Neuronal stem cell (in vitro differentiated cells): ENCODE measurements at regions not wholly inside any gene's neighbourhood (a gene's known extent, or its start where the extent isn't known, plus 50 kb on each side); places are given as distances from the start of the nearest gene placed in this dataset.

Experiments used
- DNase-seq: peaks from one replicate; pipeline ENCODE4 v3.0.0-alpha.2; 2013; ENCODE audit warnings: low spot score
- H2AFZ ChIP-seq: one replicate; pipeline ENCODE4 v1.6.1; 2013; ENCODE audit warnings: mild to moderate bottlenecking, low read length, inconsistent platforms
- H2AK5ac ChIP-seq: 2 replicates; pipeline ENCODE4 v1.6.1; 2013; ENCODE audit warnings: low read depth, mild to moderate bottlenecking, inconsistent platforms, low read length, moderate library complexity, mixed read lengths
- H2BK120ac ChIP-seq: 2 replicates; pipeline ENCODE4 v1.6.1; 2013; ENCODE audit warnings: low read depth, mild to moderate bottlenecking, inconsistent platforms, low read length, moderate library complexity, mixed read lengths
- H2BK12ac ChIP-seq: one replicate; pipeline ENCODE4 v1.6.1; 2013; ENCODE audit warnings: low read length, inconsistent platforms
- H2BK15ac ChIP-seq: 2 replicates; pipeline ENCODE4 v1.6.1; 2013; ENCODE audit warnings: mild to moderate bottlenecking, low read length, inconsistent platforms, mixed read lengths
- H2BK5ac ChIP-seq: one replicate; pipeline ENCODE4 v1.6.1; 2013; ENCODE audit warnings: inconsistent platforms, mild to moderate bottlenecking, low read length, moderate library complexity
- H3K14ac ChIP-seq: one replicate; pipeline ENCODE4 v1.6.1; 2013; ENCODE audit warnings: low read length, inconsistent platforms
- H3K18ac ChIP-seq: 2 replicates; pipeline ENCODE4 v1.6.1; 2013; ENCODE audit warnings: low read length, inconsistent platforms
- H3K23ac ChIP-seq: 2 replicates; pipeline ENCODE4 v1.6.1; 2013; ENCODE audit warnings: low read depth, mild to moderate bottlenecking, mixed read lengths, low read length, inconsistent platforms; ENCODE audit not compliant: poor library complexity
- H3K27ac ChIP-seq: replicated peaks from 3 replicates; pipeline ENCODE4 v1.5.1; 2013; ENCODE audit warnings: low read length, inconsistent platforms
- H3K27me3 ChIP-seq, 3 experiments: 2 replicates each; pipeline ENCODE4 v1.6.1; 2013; ENCODE audit warnings: low read length in 3 of 3, mild to moderate bottlenecking in 2 of 3, inconsistent platforms in 1 of 3, low read depth in 1 of 3, mixed read lengths in 1 of 3, moderate library complexity in 1 of 3; ENCODE audit not compliant: control insufficient read depth in 3 of 3, insufficient read depth in 3 of 3
- H3K36me3 ChIP-seq, 2 donors: replicated peaks in 1 of 2; 2 replicates each; pipeline ENCODE4 v1.6.1; 2013; ENCODE audit warnings: low read length in 2 of 2; ENCODE audit not compliant: control insufficient read depth in 2 of 2, insufficient read depth in 2 of 2
- H3K4ac ChIP-seq: 2 replicates; pipeline ENCODE4 v1.6.1; 2013; ENCODE audit warnings: inconsistent platforms, mild to moderate bottlenecking, low read length, moderate library complexity
- H3K4me1 ChIP-seq, 2 donors: 1 replicate in 1 of 2; 2 replicates in 1 of 2; pipeline ENCODE4 v1.6.1; 2013; ENCODE audit warnings: low read length in 2 of 2, low read depth in 1 of 2; ENCODE audit not compliant: control insufficient read depth in 2 of 2, insufficient read depth in 1 of 2
- H3K4me2 ChIP-seq: one replicate; pipeline ENCODE4 v1.6.1; 2013; ENCODE audit warnings: mild to moderate bottlenecking, low read length, inconsistent platforms; ENCODE audit not compliant: insufficient read depth, poor library complexity, severe bottlenecking
- H3K4me3 ChIP-seq, 2 donors: 2 replicates each; pipeline ENCODE4 v1.5.1; 2013; ENCODE audit warnings: low read length in 2 of 2, mild to moderate bottlenecking in 2 of 2, inconsistent platforms in 1 of 2, moderate library complexity in 1 of 2
- H3K79me1 ChIP-seq: one replicate; pipeline ENCODE4 v1.6.1; 2013; ENCODE audit warnings: low read depth, mild to moderate bottlenecking, inconsistent platforms, low read length, moderate library complexity
- H3K9ac ChIP-seq: one replicate; pipeline ENCODE4 v1.6.1; 2013; ENCODE audit warnings: mild to moderate bottlenecking, low read depth, low read length, inconsistent platforms; ENCODE audit not compliant: poor library complexity
- H3K9me3 ChIP-seq, 2 donors: replicated peaks in 1 of 2; 2 replicates each; pipeline versions ENCODE3 to v1.6.1; 2013; ENCODE audit warnings: low read length in 2 of 2, mild to moderate bottlenecking in 2 of 2, inconsistent platforms in 1 of 2, low read depth in 1 of 2, mixed read lengths in 1 of 2, moderate library complexity in 1 of 2; ENCODE audit not compliant: control insufficient read depth in 2 of 2, insufficient read depth in 1 of 2
- H4K8ac ChIP-seq: one replicate; pipeline ENCODE4 v1.6.1; 2013; ENCODE audit warnings: low read depth, mild to moderate bottlenecking, inconsistent platforms, low read length, moderate library complexity
- H4K91ac ChIP-seq: one replicate; pipeline ENCODE4 v1.6.1; 2013; ENCODE audit warnings: low read length, low read depth, mild to moderate bottlenecking, inconsistent platforms; ENCODE audit not compliant: poor library complexity
- WGBS, 2 donors: extraction: QIAGEN DNeasy Blood & Tissue Kit; methylation state at CpG; one replicate each; pipeline ENCODE4 v1.1.7; 2013; ENCODE audit warnings: missing lambda C conversion rate in 2 of 2, mixed read lengths in 1 of 2; ENCODE audit not compliant: insufficient read length in 2 of 2, insufficient replicate concordance in 1 of 2; ENCODE audit errors: extremely low coverage in 2 of 2; 5-methylcytosine and 5-hydroxymethylcytosine counted together

DNA sequence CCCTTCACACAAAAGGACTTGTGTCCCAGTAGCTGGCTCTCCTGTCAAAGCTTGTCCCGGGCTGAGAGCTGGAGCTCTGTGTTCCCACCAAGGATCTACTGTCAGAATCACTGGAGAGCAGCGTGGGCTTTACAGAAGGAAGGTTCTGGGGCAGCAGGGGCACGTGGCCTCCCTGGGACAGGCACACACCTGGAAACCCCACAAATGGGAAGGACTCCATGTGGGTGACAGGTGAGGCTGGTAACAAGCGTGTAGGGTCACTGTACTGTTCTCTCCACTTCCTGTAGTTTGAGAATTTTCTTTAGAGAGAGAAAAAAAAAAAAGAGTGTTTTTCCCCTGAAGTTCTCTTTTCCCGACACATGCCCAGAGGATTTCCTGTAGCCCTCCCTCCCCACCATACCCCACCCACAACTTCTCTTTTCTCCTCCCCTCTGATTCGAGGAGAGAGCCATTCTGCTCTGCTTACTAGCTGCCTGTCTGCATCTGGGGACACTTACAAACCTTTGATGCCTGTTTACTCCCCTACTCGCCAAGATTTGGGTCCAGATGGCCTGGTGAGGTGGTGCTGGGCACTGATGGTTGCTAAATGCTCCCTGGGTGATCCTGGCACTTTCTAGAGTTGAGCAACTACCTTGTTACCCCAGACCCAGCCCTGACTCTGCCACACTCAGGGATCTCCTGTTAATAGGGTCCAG lies 84.1 kb upstream of the SIRPA start:
- H3K4ac ChIP-seq = no peak overlapping the region
- no peak overlapping the region for H3K9ac ChIP-seq
- H4K91ac ChIP-seq = no peak overlapping the region
- peak overlapping the region; percentile 13 for H3K4me2 ChIP-seq
- H3K4me3 ChIP-seq = no peak overlapping the region
- no peak overlapping the region for H2BK15ac ChIP-seq
- H4K8ac ChIP-seq = no peak overlapping the region
- H3K36me3 ChIP-seq = no peaks in the 10 kb centered on the region
- no peak overlapping the region for H3K23ac ChIP-seq
- H3K27me3 ChIP-seq = peaks cover 0 to 24% (median 0%) of the 10 kb centered on the region in 3 experiments
- H2BK12ac ChIP-seq = no peak overlapping the region
- no peaks in the 10 kb centered on the region for H3K9me3 ChIP-seq
- no peaks in the 10 kb centered on the region for H3K79me1 ChIP-seq
- no peak for DNase-seq
- H3K18ac ChIP-seq = peak overlapping the region; percentile 92
- peak overlapping the region; percentile 60 for H2AFZ ChIP-seq
- no peak overlapping the region for H2BK5ac ChIP-seq
- H2AK5ac ChIP-seq = peak overlapping the region; percentile 60
- WGBS, 2 donors = no CpG with 5 or more reads among the region's 7 CpGs
- H2BK120ac ChIP-seq = no peak overlapping the region
- H3K4me1 ChIP-seq = peaks cover 13 to 15% of the 10 kb centered on the region in 2 donors
- no peak overlapping the region for H3K14ac ChIP-seq
- H3K27ac ChIP-seq = peak overlapping the region; percentile 7

DNA sequence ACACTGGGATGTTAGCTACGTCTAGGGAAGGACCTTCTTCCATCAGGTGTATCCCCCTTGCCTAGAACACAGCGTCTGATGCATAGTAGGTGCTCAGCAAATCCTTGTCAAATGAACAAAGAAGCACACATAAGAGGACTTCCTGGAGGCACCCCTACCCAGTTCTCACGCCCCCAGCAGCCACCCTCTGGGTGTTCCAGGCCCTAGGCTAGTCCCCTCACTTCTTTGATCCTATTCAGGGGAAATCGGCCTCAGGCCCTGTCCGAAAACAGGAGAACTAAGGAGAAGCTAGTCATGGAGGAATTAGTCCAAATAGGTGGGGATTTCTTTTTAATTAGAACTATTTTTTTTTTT lies 84.7 kb upstream of the SIRPA start:
- H3K23ac ChIP-seq = no peak overlapping the region
- no peak overlapping the region for H4K8ac ChIP-seq
- H4K91ac ChIP-seq = no peak overlapping the region
- H3K9ac ChIP-seq = no peak overlapping the region
- no CpG with 5 or more reads among the region's 5 CpGs for WGBS, 2 donors
- no peak overlapping the region for H2BK15ac ChIP-seq
- no peak overlapping the region for H3K14ac ChIP-seq
- peak overlapping the region; percentile 30 for H2AK5ac ChIP-seq
- H3K27ac ChIP-seq = no peak overlapping the region
- H3K4me1 ChIP-seq = peaks cover 13 to 15% of the 10 kb centered on the region in 2 donors
- H3K79me1 ChIP-seq = no peaks in the 10 kb centered on the region
- no peak for DNase-seq
- no peaks in the 10 kb centered on the region for H3K36me3 ChIP-seq
- H3K4ac ChIP-seq = no peak overlapping the region
- peak overlapping the region; percentile 29 for H3K18ac ChIP-seq
- no peak overlapping the region for H2BK5ac ChIP-seq
- no peak overlapping the region for H2BK12ac ChIP-seq
- no peak overlapping the region for H3K4me2 ChIP-seq
- peaks cover 0 to 27% (median 0%) of the 10 kb centered on the region in 3 experiments for H3K27me3 ChIP-seq
- H3K4me3 ChIP-seq = no peak overlapping the region
- H2BK120ac ChIP-seq = peak overlapping the region; percentile 1
- H3K9me3 ChIP-seq = no peaks in the 10 kb centered on the region
- no peak overlapping the region for H2AFZ ChIP-seq

DNA sequence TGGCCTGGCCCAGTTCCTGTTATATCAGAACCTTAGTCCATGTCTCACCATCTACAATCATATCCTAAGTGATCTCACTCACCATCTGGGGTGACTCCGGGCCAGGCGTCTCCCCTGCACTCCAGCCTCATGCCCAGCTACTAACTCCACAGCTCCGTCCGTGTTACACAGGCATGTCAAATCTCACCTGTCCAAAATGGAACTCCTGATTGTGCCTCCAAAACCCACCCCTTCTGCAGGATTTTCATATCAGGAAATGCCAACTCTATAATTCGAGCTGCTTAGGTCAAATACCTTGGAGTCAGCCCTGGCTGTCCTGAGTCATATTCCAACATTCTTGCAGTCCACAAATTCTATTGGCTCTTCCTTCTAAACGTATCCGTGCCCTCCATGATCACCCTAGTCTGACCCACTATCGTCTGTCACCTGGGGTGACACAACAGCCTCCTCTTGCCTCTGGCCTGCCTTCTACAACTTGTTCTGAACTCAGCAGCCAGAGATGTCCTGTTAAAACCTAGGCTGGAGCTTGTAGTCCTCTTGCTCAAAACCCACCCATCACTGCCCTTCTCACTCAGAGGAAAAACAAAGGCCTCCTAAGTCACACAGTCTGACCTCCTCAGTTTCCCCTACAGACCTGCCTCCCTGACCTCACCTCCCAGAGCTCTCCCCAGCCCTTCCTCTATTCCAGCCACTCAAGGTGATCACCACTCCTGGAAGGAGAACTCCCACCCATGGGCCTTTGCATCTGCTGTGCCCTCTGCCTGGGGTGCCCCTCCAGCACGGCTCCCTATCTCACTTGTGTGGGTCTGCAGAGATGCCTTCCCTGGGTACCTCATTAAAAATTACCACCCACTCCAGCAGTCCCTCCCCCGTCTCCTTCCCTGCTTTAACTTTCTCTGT lies 85.3 kb upstream of the SIRPA start:
- Histone ChIP-seq H3K4me1 (peaks cover 13 to 18% of the 10 kb centered on the region in 2 donors), H3K14ac (peak overlapping the region; percentile 39)
- DNase-seq = no peak

GRCh38 chr20:1809131-1809572 lies 86.1 kb upstream of the SIRPA start:
- no peak overlapping the region for H3K4me2 ChIP-seq
- no peak overlapping the region for H4K91ac ChIP-seq
- H3K27me3 ChIP-seq = peaks cover 0 to 40% (median 0%) of the 10 kb centered on the region in 3 experiments
- H4K8ac ChIP-seq = no peak overlapping the region
- no peak overlapping the region for H3K23ac ChIP-seq
- peak overlapping the region; percentile 13 for H3K18ac ChIP-seq
- H2BK15ac ChIP-seq = peak overlapping the region; percentile 60
- WGBS, 2 donors = no CpG with 5 or more reads among the region's 2 CpGs
- H2BK12ac ChIP-seq = peak overlapping the region; percentile 26
- no peak overlapping the region for H3K9ac ChIP-seq
- H3K79me1 ChIP-seq = no peaks in the 10 kb centered on the region
- H3K27ac ChIP-seq = no peak overlapping the region
- no peak overlapping the region for H2BK120ac ChIP-seq
- no peak for DNase-seq
- H3K9me3 ChIP-seq = no peaks in the 10 kb centered on the region
- H2AK5ac ChIP-seq = no peak overlapping the region
- H2BK5ac ChIP-seq = no peak overlapping the region
- no peak overlapping the region for H3K14ac ChIP-seq
- no peak overlapping the region for H2AFZ ChIP-seq
- H3K4me3 ChIP-seq = no peak overlapping the region
- H3K36me3 ChIP-seq = no peaks in the 10 kb centered on the region
- no peak overlapping the region for H3K4ac ChIP-seq
- peaks cover 13 to 19% of the 10 kb centered on the region in 2 donors for H3K4me1 ChIP-seq

More for the DNA sequence above, 85.3 kb upstream of the SIRPA start:
- Histone ChIP-seq H4K91ac (no peak overlapping the region), H3K79me1 (no peaks in the 10 kb centered on the region), H2BK120ac (peak overlapping the region; percentile 1), H3K9ac (no peak overlapping the region), H4K8ac (no peak overlapping the region), H2BK15ac (peak overlapping the region; percentile 60), H3K27ac (no peak overlapping the region), H3K36me3 (no peaks in the 10 kb centered on the region), H3K18ac (peak overlapping the region; percentile 54), H3K9me3 (no peaks in the 10 kb centered on the region), H2BK5ac (no peak overlapping the region), H2AK5ac (peak overlapping the region; percentile 30), H3K4me3 (no peak overlapping the region), H3K23ac (no peak overlapping the region), H2AFZ (no peak overlapping the region), H2BK12ac (peak overlapping the region; percentile 26), H3K4ac (no peak overlapping the region), H3K4me2 (no peak overlapping the region), H3K27me3 (peaks cover 0 to 33% (median 0%) of the 10 kb centered on the region in 3 experiments)
- no CpG with 5 or more reads among the region's 10 CpGs for whole genome bisulfite sequencing, 2 donors
